Retinal pigment epithelial cell (primary cell): ENCODE measurements at regions not wholly inside any gene's neighbourhood (a gene's known extent, or its start where the extent isn't known, plus 50 kb on each side); places are given as distances from the start of the nearest gene placed in this dataset.
A peak's percentile ranks its signal among the peaks of the same experiment; 100 is the strongest.

ENCODE experiments used
- DNase-seq: peaks from one replicate; pipeline ENCODE4 v3.0.0-alpha.2; 2010; ENCODE audit warnings: low read depth
- H3K4me3 ChIP-seq: 2 replicates; pipeline ENCODE4 v1.5.1; 2011; ENCODE audit warnings: mild to moderate bottlenecking, low read length, control low read depth, moderate library complexity
- CTCF ChIP-seq: conservative IDR thresholded peaks from 2 replicates; pipeline ENCODE4 v1.5.1; 2011; ENCODE audit warnings: low read depth, low read length, control low read depth, inconsistent platforms

- TF ChIP-seq CTCF: peak; percentile 80
- H3K4me3 ChIP-seq: no peak overlapping the region
- no peak for DNase-seq
Measured at GRCh38 chr9:16257604-16258003, 612.9 kb downstream of the BNC2 start.

GRCh38 chr9:16258191-16258590 lies 612.3 kb downstream of the BNC2 start:
- no peak for TF ChIP-seq CTCF

GRCh38 chr9:16258708-16259107 lies 611.8 kb downstream of the BNC2 start:
- no peak overlapping the region for H3K4me3 ChIP-seq
- no peak for DNase-seq
- TF ChIP-seq CTCF: no peak

More at GRCh38 chr9:16258191-16258590, 612.3 kb downstream of the BNC2 start:
- no peak for DNase-seq
- no peak overlapping the region for H3K4me3 ChIP-seq

GRCh38 chr9:16262477-16263261 lies 607.8 kb downstream of the BNC2 start:
- no peak for TF ChIP-seq CTCF
- no peak overlapping the region for H3K4me3 ChIP-seq
- DNase-seq: no peak

GRCh38 chr9:16265688-16266087 lies 604.8 kb downstream of the BNC2 start:
- no peak for TF ChIP-seq CTCF
- DNase-seq: no peak
- H3K4me3 ChIP-seq: no peak overlapping the region

GRCh38 chr9:16266648-16267276 lies 603.7 kb downstream of the BNC2 start:
- TF ChIP-seq CTCF: peak; percentile 58
- no peak overlapping the region for H3K4me3 ChIP-seq
- DNase-seq: no peak
